GM21576 (cell line): ENCODE measurements at regions not wholly inside any gene's neighbourhood (a gene's known extent, or its start where the extent isn't known, plus 50 kb on each side); places are given as distances from the start of the nearest gene placed in this dataset.

Source experiments
- ATAC-seq: cut with Tn5 transposase; IDR thresholded peaks from one replicate; pipeline ENCODE4 v1.9.1; 2021; ENCODE audit warnings: mild to moderate bottlenecking, moderate library complexity; ENCODE audit not compliant: unreplicated experiment

- ATAC-seq: no peak
These were observed 152.1 kb downstream of the OAT start for GRCh38 chr10:124266468-124267230.

GRCh38 chr10:124265776-124266467 is 152.8 kb downstream of the OAT start:
- no peak for ATAC-seq

GRCh38 chr10:124265391-124265745 is 153.4 kb downstream of the OAT start:
- ATAC-seq: no peak

- ATAC-seq: no peak
These were observed 153.9 kb downstream of the OAT start for GRCh38 chr10:124264711-124265390.

GRCh38 chr10:124264271-124264670 is 154.5 kb downstream of the OAT start:
- ATAC-seq: no peak

- ATAC-seq: no peak
These were observed 155.0 kb downstream of the OAT start for GRCh38 chr10:124263726-124264125.

GRCh38 chr10:124262971-124263370 is 155.8 kb downstream of the OAT start:
- no peak for ATAC-seq

GRCh38 chr10:124262234-124262865 is 156.4 kb downstream of the OAT start:
- ATAC-seq: no peak

GRCh38 chr10:124259139-124259825 is 159.4 kb downstream of the OAT start:
- no peak for ATAC-seq

- no peak for ATAC-seq
These were observed 160.9 kb downstream of the OAT start for GRCh38 chr10:124257781-124258180.

- ATAC-seq: no peak
These were observed 162.6 kb downstream of the OAT start for GRCh38 chr10:124256151-124256550.

- ATAC-seq: no peak
These were observed 162.2 kb upstream of the CHST15 start for GRCh38 chr10:124255556-124255955.

- ATAC-seq: no peak
These were observed 161.1 kb upstream of the CHST15 start for GRCh38 chr10:124254490-124254889.

- no peak for ATAC-seq
These were observed 159.6 kb upstream of the CHST15 start for GRCh38 chr10:124253006-124253405.

- ATAC-seq: no peak
These were observed 158.8 kb upstream of the CHST15 start for GRCh38 chr10:124252097-124252715.

GRCh38 chr10:124251317-124252065 is 158.1 kb upstream of the CHST15 start:
- no peak for ATAC-seq

GRCh38 chr10:124250506-124250905 is 157.1 kb upstream of the CHST15 start:
- ATAC-seq: no peak

GRCh38 chr10:124249812-124250432 is 156.5 kb upstream of the CHST15 start:
- no peak for ATAC-seq

GRCh38 chr10:124249196-124249595 is 155.8 kb upstream of the CHST15 start:
- ATAC-seq: no peak
